GM18951 (cell line): ENCODE measurements at regions not wholly inside any gene's neighbourhood (a gene's known extent, or its start where the extent isn't known, plus 50 kb on each side); places are given as distances from the start of the nearest gene placed in this dataset.
"Not testable (repeated sequence)": the region's sequence is repeated elsewhere in the genome, so short reads cannot be mapped to it uniquely, and the experiment has no call there.

Experiments used
- POLR2A ChIP-seq: IDR thresholded peaks from 4 replicates; pipeline ENCODE4 v1.6.1; 2011; ENCODE audit warnings: mild to moderate bottlenecking; ENCODE audit not compliant: insufficient read length, insufficient read depth; ENCODE audit errors: extremely low read depth
- in situ Hi-C: fragments of 300-500 bp; cut with MboI; formaldehyde crosslinking; loops from one replicate; pipeline ENCODE4 v1.12.0; 2022; ENCODE audit warnings: low sequenced_read_pairs, mixed read lengths, inconsistent platforms; ENCODE audit not compliant: unreplicated experiment

GRCh38 chr4:112956484-112956896, 93.0 kb upstream of the ANK2 start:
- in situ Hi-C loops: no loop called here
- no peak for TF ChIP-seq POLR2A

GRCh38 chr4:112957764-112958163, 91.7 kb upstream of the ANK2 start:
- in situ Hi-C loops: not testable (repeated sequence)

- TF ChIP-seq POLR2A: no peak
- in situ Hi-C loops: no loop called here
Observed at GRCh38 chr4:112966701-112967488, 82.6 kb upstream of the ANK2 start.

- in situ Hi-C loops: no loop called here
- TF ChIP-seq POLR2A: no peak
Observed at GRCh38 chr4:112968451-112969159, 80.8 kb upstream of the ANK2 start.

- TF ChIP-seq POLR2A: no peak
- in situ Hi-C loops: no loop called here
Observed at GRCh38 chr4:112970903-112971302, 78.5 kb upstream of the ANK2 start.

GRCh38 chr4:112973750-112974251, 75.7 kb upstream of the ANK2 start:
- in situ Hi-C loops: no loop called here
- TF ChIP-seq POLR2A: no peak

GRCh38 chr4:112975567-112976355, 73.7 kb upstream of the ANK2 start:
- in situ Hi-C loops: no loop called here
- no peak for TF ChIP-seq POLR2A

GRCh38 chr4:112978691-112979472, 70.6 kb upstream of the ANK2 start:
- in situ Hi-C loops: no loop called here
- no peak for TF ChIP-seq POLR2A

- no peak for TF ChIP-seq POLR2A
- in situ Hi-C loops: no loop called here
Observed at GRCh38 chr4:112979881-112980421, 69.5 kb upstream of the ANK2 start.

GRCh38 chr4:112982680-112983079, 66.8 kb upstream of the ANK2 start:
- in situ Hi-C loops: no loop called here
- no peak for TF ChIP-seq POLR2A

GRCh38 chr4:112994732-112995464, 54.6 kb upstream of the ANK2 start:
- TF ChIP-seq POLR2A: no peak
- in situ Hi-C loops: no loop called here
